HCT116 (cell line): ENCODE measurements at regions not wholly inside any gene's neighbourhood (a gene's known extent, or its start where the extent isn't known, plus 50 kb on each side); places are given as distances from the start of the nearest gene placed in this dataset.
A peak's percentile ranks its signal among the peaks of the same experiment; 100 is the strongest.

Experiments
- ATAC-seq: fragments of 200-7000 bp; cut with Tn5 transposase; 2 replicates; pipeline ENCODE4 v1.9.1; 2020; ENCODE audit warnings: mild to moderate bottlenecking, moderate library complexity
- BruUV-seq: library from RNA; stranded (reverse); fragments of 400-500 nt; replicated peaks from 2 replicates; lab custom pipeline; 2021; lab: Mats Ljungman, UMichigan
- CTCF ChIA-PET: fragments of 300-600 bp; sonication (Branson Sonifier 250); formaldehyde crosslinking; loops from one replicate; lab custom pipeline; 2021; ENCODE audit warnings: antibody characterized with exemption; lab: Charles Lee
- POLR2A ChIA-PET: fragments of 300-600, 350-600 bp; sonication (Branson Sonifier 250); formaldehyde crosslinking; loops from one replicate; lab custom pipeline; 2021; ENCODE audit warnings: antibody characterized with exemption; lab: Charles Lee
- RAD21 ChIA-PET, 2 experiments: fragments of 300-600 bp; sonication (Branson Sonifier 250); formaldehyde crosslinking; loops; one replicate each; lab custom pipeline; 2023; ENCODE audit warnings: low total read pairs in 2 of 2; ENCODE audit not compliant: uncharacterized antibody in 2 of 2, unreplicated experiment in 2 of 2, low non-redundant PET in 1 of 2; lab: Charles Lee
- DNase-seq: peaks from one replicate; pipeline ENCODE4 v3.0.0-alpha.2; 2010; ENCODE audit warnings: low read depth, low spot score
- H2AFZ ChIP-seq: fragments of 200-600 bp; shearing (Covaris generic), sonication (generic); 2 replicates; pipeline ENCODE4 v1.6.1; 2017; ENCODE audit warnings: low read depth, mixed run types, mixed read lengths, antibody characterized with exemption, low read length; ENCODE audit not compliant: poor library complexity, severe bottlenecking
- H3K27ac ChIP-seq: 2 replicates; pipeline ENCODE4 v1.5.1; 2012; ENCODE audit warnings: low read depth, low read length
- H3K27me3 ChIP-seq: fragments of 200-600 bp; sonication (generic); 2 replicates; pipeline ENCODE4 v1.6.1; 2016; ENCODE audit warnings: mixed run types, low read length, mixed read lengths; ENCODE audit not compliant: insufficient read depth
- H3K36me3 ChIP-seq, 2 experiments: fragments of 200-500 bp in 1 of 2; fragments of 200-600 bp in 1 of 2; sonication (Bioruptor generic) in 1 of 2; sonication (generic) in 1 of 2; 2 replicates each; pipeline versions ENCODE4 v1.5.1 to v1.6.1; 2014 to 2016; ENCODE audit warnings: low read length in 2 of 2, inconsistent platforms in 1 of 2, mixed read lengths in 1 of 2, mixed run types in 1 of 2; ENCODE audit not compliant: insufficient read depth in 2 of 2, control insufficient read depth in 1 of 2
- H3K4me1 ChIP-seq, 2 experiments: fragments of 200-600 bp in 1 of 2; sonication (generic) in 1 of 2; 2 replicates each; pipeline versions ENCODE4 v1.5.1 to v1.6.1; 2012 to 2017; ENCODE audit warnings: low read length in 2 of 2, inconsistent platforms in 1 of 2, mild to moderate bottlenecking in 1 of 2, mixed read lengths in 1 of 2, mixed run types in 1 of 2, moderate library complexity in 1 of 2; ENCODE audit not compliant: insufficient read depth in 2 of 2, control insufficient read depth in 1 of 2
- H3K4me2 ChIP-seq: fragments of 200-600 bp; sonication (generic); 2 replicates; pipeline ENCODE4 v1.6.1; 2017; ENCODE audit warnings: mixed run types, low read length, mixed read lengths
- H3K4me3 ChIP-seq, 2 experiments: fragments of 200-600 bp in 1 of 2; sonication (generic) in 1 of 2; replicated peaks in 1 of 2; 2 replicates each; pipeline ENCODE4 v1.5.1; 2011 to 2016; ENCODE audit warnings: low read length in 2 of 2, control low read depth in 1 of 2, low read depth in 1 of 2, mild to moderate bottlenecking in 1 of 2, mixed read lengths in 1 of 2, mixed run types in 1 of 2
- H3K79me2 ChIP-seq: fragments of 200-600 bp; sonication (generic); 2 replicates; pipeline ENCODE4 v1.6.1; 2017; ENCODE audit warnings: mild to moderate bottlenecking, mixed run types, low read length, moderate library complexity, mixed read lengths; ENCODE audit not compliant: insufficient read depth
- H3K9ac ChIP-seq: fragments of 200-600 bp; sonication (generic); 2 replicates; pipeline ENCODE4 v1.6.1; 2016; ENCODE audit warnings: low read length, mixed read lengths
- H3K9me2 ChIP-seq: fragments of 200-600 bp; sonication (generic), shearing (Covaris generic); 2 replicates; pipeline ENCODE4 v1.6.1; 2017; ENCODE audit warnings: mixed run types, mild to moderate bottlenecking, moderate library complexity; ENCODE audit not compliant: insufficient read depth
- H3K9me3 ChIP-seq, 2 experiments: fragments of 200-500 bp in 1 of 2; fragments of 200-600 bp in 1 of 2; sonication (Bioruptor generic) in 1 of 2; sonication (generic) in 1 of 2; 2 replicates each; pipeline ENCODE4 v1.6.1; 2014 to 2017; ENCODE audit warnings: low read length in 2 of 2, mixed read lengths in 2 of 2, inconsistent platforms in 1 of 2, low read depth in 1 of 2, mild to moderate bottlenecking in 1 of 2, mixed run types in 1 of 2, moderate library complexity in 1 of 2; ENCODE audit not compliant: control insufficient read depth in 1 of 2, insufficient read depth in 1 of 2
- H4K20me1 ChIP-seq: fragments of 200-600 bp; sonication (generic), shearing (Covaris generic); 2 replicates; pipeline ENCODE4 v1.6.1; 2017; ENCODE audit warnings: mixed run types, mild to moderate bottlenecking, moderate library complexity; ENCODE audit not compliant: insufficient read depth
- CEBPB ChIP-seq: IDR thresholded peaks from 2 replicates; pipeline ENCODE4 v1.6.1; 2012; ENCODE audit warnings: low read depth
- EGR1 ChIP-seq: IDR thresholded peaks from 2 replicates; pipeline ENCODE4 v1.6.1; 2012; ENCODE audit warnings: low read depth
- JUND ChIP-seq: IDR thresholded peaks from 2 replicates; pipeline ENCODE4 v1.6.1; 2012
- POLR2A ChIP-seq: IDR thresholded peaks from 2 replicates; pipeline ENCODE4 v1.7.0; 2011; ENCODE audit warnings: borderline replicate concordance; ENCODE audit not compliant: insufficient read depth, insufficient read length; ENCODE audit errors: extremely low read depth
- POLR2AphosphoS5 ChIP-seq: IDR thresholded peaks from 2 replicates; pipeline ENCODE4 v1.6.1; 2011; ENCODE audit warnings: mild to moderate bottlenecking, low read depth, low read length, moderate library complexity
- RAD21 ChIP-seq: IDR thresholded peaks from 2 replicates; pipeline ENCODE4 v1.6.1; 2012; ENCODE audit warnings: low read depth, mild to moderate bottlenecking
- SP1 ChIP-seq: IDR thresholded peaks from 2 replicates; pipeline ENCODE4 v1.6.1; 2012; ENCODE audit warnings: low read depth
- TCF7L2 ChIP-seq: IDR thresholded peaks from 2 replicates; pipeline ENCODE4 v1.7.0; 2011; ENCODE audit warnings: borderline replicate concordance, inconsistent platforms; ENCODE audit not compliant: insufficient read depth, insufficient read length; ENCODE audit errors: extremely low read depth
- YY1 ChIP-seq: IDR thresholded peaks from 2 replicates; pipeline ENCODE4 v1.6.1; 2011; ENCODE audit warnings: low read length, low read depth, moderate library complexity, mild to moderate bottlenecking; ENCODE audit not compliant: insufficient replicate concordance; ENCODE audit errors: extremely low read depth
- intact Hi-C: fragments of 100-400 bp; cut with micrococcal nuclease; formaldehyde crosslinking; loops from 2 replicates; pipeline ENCODE4 v1.10.0; 2022
- TF ChIP-seq, protein P1 (sequence below): IDR thresholded peaks from 2 replicates; pipeline ENCODE4 v1.6.1; 2011; ENCODE audit warnings: mild to moderate bottlenecking, low read length, moderate library complexity; ENCODE audit not compliant: insufficient replicate concordance; ENCODE audit errors: extremely low read depth
- TF ChIP-seq, protein P2 (sequence below): IDR thresholded peaks from 2 replicates; pipeline ENCODE4 v1.6.1; 2012

DNA sequence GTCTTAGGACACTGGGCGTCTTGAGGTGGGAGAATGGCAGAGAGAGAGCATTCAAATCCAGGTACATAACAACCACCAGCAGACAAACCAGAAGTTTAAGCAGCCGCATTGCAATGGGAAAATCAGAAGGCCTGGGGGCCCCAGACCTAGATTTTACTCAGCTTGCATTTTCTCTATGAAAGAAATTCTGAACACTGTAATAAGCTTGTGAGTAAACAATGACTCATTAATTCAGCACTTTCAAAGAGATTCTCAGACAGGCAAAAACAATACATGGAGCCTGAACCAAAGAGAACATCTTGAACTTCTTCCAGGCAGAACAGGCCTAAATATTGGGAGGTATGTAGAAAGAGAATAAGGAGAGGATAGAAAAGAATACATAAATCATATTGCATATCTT lies 69.8 kb upstream of the IFNG-AS1 start:
- RAD21 ChIA-PET, result no interaction called here
- Histone ChIP-seq H3K9me2 (no peaks in the 10 kb centered on the region), H3K4me1 (peaks cover 0 to 11% of the 10 kb centered on the region in 2 experiments; a peak in 2 of 4 replicates), H3K27me3 (no peaks in the 10 kb centered on the region), H3K79me2 (no peaks in the 10 kb centered on the region), H3K9me3 (no peaks in the 10 kb centered on the region), H3K9ac (no peak overlapping the region)
- intact Hi-C loops, result no loop called here
- ATAC-seq, result no peak
- CTCF ChIA-PET, result no interaction called here
- TF ChIP-seq, protein P1, sequence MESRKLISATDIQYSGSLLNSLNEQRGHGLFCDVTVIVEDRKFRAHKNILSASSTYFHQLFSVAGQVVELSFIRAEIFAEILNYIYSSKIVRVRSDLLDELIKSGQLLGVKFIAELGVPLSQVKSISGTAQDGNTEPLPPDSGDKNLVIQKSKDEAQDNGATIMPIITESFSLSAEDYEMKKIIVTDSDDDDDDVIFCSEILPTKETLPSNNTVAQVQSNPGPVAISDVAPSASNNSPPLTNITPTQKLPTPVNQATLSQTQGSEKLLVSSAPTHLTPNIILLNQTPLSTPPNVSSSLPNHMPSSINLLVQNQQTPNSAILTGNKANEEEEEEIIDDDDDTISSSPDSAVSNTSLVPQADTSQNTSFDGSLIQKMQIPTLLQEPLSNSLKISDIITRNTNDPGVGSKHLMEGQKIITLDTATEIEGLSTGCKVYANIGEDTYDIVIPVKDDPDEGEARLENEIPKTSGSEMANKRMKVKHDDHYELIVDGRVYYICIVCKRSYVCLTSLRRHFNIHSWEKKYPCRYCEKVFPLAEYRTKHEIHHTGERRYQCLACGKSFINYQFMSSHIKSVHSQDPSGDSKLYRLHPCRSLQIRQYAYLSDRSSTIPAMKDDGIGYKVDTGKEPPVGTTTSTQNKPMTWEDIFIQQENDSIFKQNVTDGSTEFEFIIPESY, result no peak
- TF ChIP-seq, protein P2, sequence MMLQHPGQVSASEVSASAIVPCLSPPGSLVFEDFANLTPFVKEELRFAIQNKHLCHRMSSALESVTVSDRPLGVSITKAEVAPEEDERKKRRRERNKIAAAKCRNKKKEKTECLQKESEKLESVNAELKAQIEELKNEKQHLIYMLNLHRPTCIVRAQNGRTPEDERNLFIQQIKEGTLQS, result no peak
- TF ChIP-seq JUND (no peak), TCF7L2 (no peak), SP1 (no peak), EGR1 (no peak), POLR2AphosphoS5 (no peak), RAD21 (no peak), YY1 (no peak), POLR2A (no peak), CEBPB (no peak)
- TF ChIP-seq, all 23 proteins: peak for 0
- Histone ChIP-seq H2AFZ (no peak overlapping the region), H3K4me2 (peak overlapping the region; percentile 2; the same call in 1 of the 2 replicates), H3K4me3 (no peak overlapping the region), H3K27ac (no peak overlapping the region), H4K20me1 (no peaks in the 10 kb centered on the region), H3K36me3 (no peaks in the 10 kb centered on the region)
- BruUV-seq, result no TSS peak
- DNase-seq, result no peak
- POLR2A ChIA-PET, result no interaction called here
